ENCODE measurements at regions not wholly inside any gene's neighbourhood (a gene's known extent, or its start where the extent isn't known, plus 50 kb on each side); places are given as distances from the start of the nearest gene placed in this dataset.

DNA sequence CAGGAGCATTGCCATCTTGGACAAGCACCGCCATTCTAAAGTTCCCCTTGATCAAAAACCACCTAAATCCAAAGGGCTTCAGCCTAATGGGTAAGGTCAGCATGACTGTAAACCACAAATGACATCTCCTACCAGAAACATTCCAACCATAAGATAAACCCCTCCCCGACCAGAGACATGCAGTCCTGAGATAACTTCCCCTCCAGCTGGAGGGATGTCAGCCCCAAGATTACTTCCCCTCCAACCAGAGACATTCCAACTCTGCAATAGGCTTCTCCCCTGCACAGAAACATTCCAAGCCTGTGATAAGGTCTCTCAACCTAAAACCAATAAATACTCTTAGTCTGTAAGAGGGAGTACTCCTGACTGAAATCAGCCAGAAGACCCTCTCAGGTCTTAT, 62.7 kb upstream of the DNAJC19 start:
- intact Hi-C loops (cut with DNase I): no loop called here
- DNase-seq (ENCODE audit: low spot score): no peak

DNA sequence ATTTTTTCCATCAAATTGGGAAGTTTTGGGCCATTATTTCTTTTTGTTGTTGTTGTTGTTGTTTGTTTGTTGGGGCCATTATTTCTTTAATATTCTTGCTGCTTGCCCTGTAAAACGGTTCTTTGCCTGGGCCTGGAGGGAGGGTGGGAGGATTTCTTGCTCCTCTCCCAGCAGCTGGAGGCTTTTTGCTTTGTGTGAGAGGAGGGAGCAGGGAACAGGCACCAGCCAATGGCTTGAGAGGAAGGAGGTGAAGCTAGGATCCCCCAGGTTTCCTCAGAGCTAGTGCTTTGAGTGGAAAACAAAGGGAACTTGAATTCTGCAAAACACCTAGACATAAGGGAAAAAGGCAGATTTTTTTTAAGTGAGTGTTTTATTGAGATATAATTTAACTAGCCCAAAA, 61.2 kb upstream of the DNAJC19 start:
- intact Hi-C loops (cut with DNase I): no loop called here
- DNase-seq (ENCODE audit: low spot score): no peak

DNA sequence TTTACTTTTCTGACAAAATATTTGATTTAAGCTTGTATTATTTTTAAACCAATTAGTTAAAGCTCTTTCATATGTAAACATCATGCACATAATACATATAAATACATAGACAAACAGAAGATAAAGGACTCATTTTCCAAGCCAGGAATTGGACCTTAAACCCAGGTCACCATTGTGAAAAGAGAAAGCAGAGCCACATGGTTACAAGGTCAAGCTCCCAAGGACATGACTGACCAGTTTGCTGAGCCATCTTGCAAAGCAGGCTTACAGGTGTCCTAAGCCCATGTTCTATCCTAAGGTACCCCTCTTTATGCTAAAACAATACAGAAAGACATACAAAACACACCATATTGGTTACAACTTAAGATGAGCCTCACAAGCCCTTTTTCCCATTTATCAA, 50.5 kb upstream of the DNAJC19 start:
- intact Hi-C loops (cut with DNase I): no loop called here
- no peak for DNase-seq (ENCODE audit: low spot score)
